ENCODE measurements at regions not wholly inside any gene's neighbourhood (a gene's known extent, or its start where the extent isn't known, plus 50 kb on each side); places are given as distances from the start of the nearest gene placed in this dataset.

GRCh38 chr3:126275620-126275904, 81.6 kb downstream of the KLF15 start:
- TF ChIP-seq CTCF (IDR thresholded peaks at IDR 0.05; ENCODE audit: low read length) (no peak), EZH2 (optimal IDR thresholded peaks at IDR 0.05; ENCODE audit: low read depth, low read length) (no peak), EZH2phosphoT487 (IDR thresholded peaks at IDR 0.05; ENCODE audit: low read length) (no peak)
